Activated T-cell treated with anti-CD3 and anti-CD28 coated beads, Interleukin-2, amount 50 U/mL, for 24 hours (primary cell): ENCODE measurements at regions not wholly inside any gene's neighbourhood (a gene's known extent, or its start where the extent isn't known, plus 50 kb on each side); places are given as distances from the start of the nearest gene placed in this dataset.
"Not testable (repeated sequence)": the region's sequence is repeated elsewhere in the genome, so short reads cannot be mapped to it uniquely, and the experiment has no call there.

Source experiments
- DNase-seq: peaks from one replicate; pipeline ENCODE4 v3.0.0-alpha.2; 2020
- H3K27ac Mint-ChIP-seq: 2 replicates; pipeline ENCODE4 v1.8.0; 2020; ENCODE audit warnings: mild to moderate bottlenecking, mixed read lengths
- H3K27me3 Mint-ChIP-seq: 2 replicates; pipeline ENCODE4 v1.8.0; 2020; ENCODE audit warnings: mixed read lengths
- H3K36me3 Mint-ChIP-seq: 2 replicates; pipeline ENCODE4 v1.8.0; 2020; ENCODE audit warnings: low read depth, mixed read lengths
- H3K4me1 Mint-ChIP-seq: 2 replicates; pipeline ENCODE4 v1.8.0; 2020; ENCODE audit warnings: low read depth, mixed read lengths
- H3K4me3 Mint-ChIP-seq: 2 replicates; pipeline ENCODE4 v1.8.0; 2020; ENCODE audit warnings: mild to moderate bottlenecking, moderate library complexity, mixed read lengths
- H3K9me3 Mint-ChIP-seq: 2 replicates; pipeline ENCODE4 v1.8.0; 2020; ENCODE audit warnings: mixed read lengths

- DNase-seq: no peak
- no peak overlapping the region for H3K4me3 Mint-ChIP-seq
- H3K27me3 Mint-ChIP-seq: peaks cover 5% of the 10 kb centered on the region
- H3K36me3 Mint-ChIP-seq: no peaks in the 10 kb centered on the region
- H3K4me1 Mint-ChIP-seq: no peaks in the 10 kb centered on the region
- H3K9me3 Mint-ChIP-seq: no peaks in the 10 kb centered on the region
- no peak overlapping the region for H3K27ac Mint-ChIP-seq
These were observed 196.3 kb downstream of the DCDC2C start for GRCh38 chr2:3899536-3900155.

GRCh38 chr2:3902131-3902530, 198.8 kb downstream of the DCDC2C start:
- Mint-ChIP-seq H3K4me3 (no peak overlapping the region), H3K9me3 (no peaks in the 10 kb centered on the region)
- DNase-seq: no peak

GRCh38 chr2:3904061-3904460, 200.7 kb downstream of the DCDC2C start:
- Mint-ChIP-seq H3K36me3 (no peaks in the 10 kb centered on the region), H3K27me3 (peaks cover 5% of the 10 kb centered on the region), H3K27ac (no peak overlapping the region), H3K4me3 (no peak overlapping the region), H3K4me1 (no peaks in the 10 kb centered on the region), H3K9me3 (peaks cover 4% of the 10 kb centered on the region)
- DNase-seq: no peak

More at GRCh38 chr2:3902131-3902530, 198.8 kb downstream of the DCDC2C start:
- Mint-ChIP-seq H3K27ac (no peak overlapping the region), H3K4me1 (no peaks in the 10 kb centered on the region), H3K27me3 (peaks cover 5% of the 10 kb centered on the region), H3K36me3 (no peaks in the 10 kb centered on the region)

- not testable (repeated sequence) for H3K36me3 Mint-ChIP-seq, H3K4me3 Mint-ChIP-seq, DNase-seq, H3K4me1 Mint-ChIP-seq, H3K27me3 Mint-ChIP-seq, H3K9me3 Mint-ChIP-seq, H3K27ac Mint-ChIP-seq
These were observed 205.1 kb downstream of the DCDC2C start for GRCh38 chr2:3908498-3908897.

GRCh38 chr2:3911882-3912455, 208.6 kb downstream of the DCDC2C start:
- H3K4me3 Mint-ChIP-seq: no peak overlapping the region
- no peaks in the 10 kb centered on the region for H3K27me3 Mint-ChIP-seq
- peaks cover 8% of the 10 kb centered on the region for H3K9me3 Mint-ChIP-seq
- H3K4me1 Mint-ChIP-seq: no peaks in the 10 kb centered on the region
- H3K27ac Mint-ChIP-seq: no peak overlapping the region
- no peaks in the 10 kb centered on the region for H3K36me3 Mint-ChIP-seq
- DNase-seq: no peak

- Mint-ChIP-seq H3K36me3 (no peaks in the 10 kb centered on the region), H3K9me3 (peaks cover 8% of the 10 kb centered on the region), H3K27ac (no peak overlapping the region), H3K4me3 (no peak overlapping the region), H3K27me3 (no peaks in the 10 kb centered on the region), H3K4me1 (no peaks in the 10 kb centered on the region)
- no peak for DNase-seq
These were observed 209.8 kb downstream of the DCDC2C start for GRCh38 chr2:3913166-3913565.

- Mint-ChIP-seq H3K36me3 (no peaks in the 10 kb centered on the region), H3K4me3 (no peak overlapping the region), H3K4me1 (no peaks in the 10 kb centered on the region), H3K27ac (no peak overlapping the region), H3K27me3 (no peaks in the 10 kb centered on the region), H3K9me3 (peaks cover 3% of the 10 kb centered on the region)
- DNase-seq: no peak
These were observed 210.9 kb downstream of the DCDC2C start for GRCh38 chr2:3914241-3914640.

- no peaks in the 10 kb centered on the region for H3K27me3 Mint-ChIP-seq
- no peak for DNase-seq
- no peak overlapping the region for H3K4me3 Mint-ChIP-seq
- H3K27ac Mint-ChIP-seq: no peak overlapping the region
- H3K4me1 Mint-ChIP-seq: no peaks in the 10 kb centered on the region
- H3K9me3 Mint-ChIP-seq: no peaks in the 10 kb centered on the region
- no peaks in the 10 kb centered on the region for H3K36me3 Mint-ChIP-seq
These were observed 223.7 kb downstream of the DCDC2C start for GRCh38 chr2:3927031-3927430.

- Mint-ChIP-seq H3K9me3 (peaks cover 9% of the 10 kb centered on the region), H3K4me1 (no peaks in the 10 kb centered on the region), H3K4me3 (no peak overlapping the region), H3K36me3 (no peaks in the 10 kb centered on the region), H3K27ac (no peak overlapping the region), H3K27me3 (no peaks in the 10 kb centered on the region)
- no peak for DNase-seq
These were observed 226.0 kb downstream of the DCDC2C start for GRCh38 chr2:3929374-3929773.

GRCh38 chr2:3930246-3930645, 226.9 kb downstream of the DCDC2C start:
- H3K27me3 Mint-ChIP-seq: no peaks in the 10 kb centered on the region
- H3K4me1 Mint-ChIP-seq: no peaks in the 10 kb centered on the region
- H3K4me3 Mint-ChIP-seq: no peak overlapping the region
- no peak overlapping the region for H3K27ac Mint-ChIP-seq
- H3K36me3 Mint-ChIP-seq: no peaks in the 10 kb centered on the region
- H3K9me3 Mint-ChIP-seq: peaks cover 9% of the 10 kb centered on the region
- DNase-seq: no peak

- no peaks in the 10 kb centered on the region for H3K36me3 Mint-ChIP-seq
- DNase-seq: no peak
- no peak overlapping the region for H3K4me3 Mint-ChIP-seq
- no peaks in the 10 kb centered on the region for H3K4me1 Mint-ChIP-seq
- peaks cover 2% of the 10 kb centered on the region for H3K27me3 Mint-ChIP-seq
- H3K27ac Mint-ChIP-seq: no peak overlapping the region
- peaks cover 4% of the 10 kb centered on the region for H3K9me3 Mint-ChIP-seq
These were observed 237.3 kb downstream of the DCDC2C start for GRCh38 chr2:3940661-3941060.

- Mint-ChIP-seq H3K36me3 (no peaks in the 10 kb centered on the region), H3K27ac (no peak overlapping the region), H3K9me3 (no peaks in the 10 kb centered on the region), H3K4me1 (no peaks in the 10 kb centered on the region), H3K27me3 (peaks cover 2% of the 10 kb centered on the region), H3K4me3 (no peak overlapping the region)
- DNase-seq: no peak
These were observed 239.5 kb downstream of the DCDC2C start for GRCh38 chr2:3942841-3943240.

- Mint-ChIP-seq H3K4me3 (no peak overlapping the region), H3K27ac (no peak overlapping the region), H3K4me1 (no peaks in the 10 kb centered on the region), H3K9me3 (no peaks in the 10 kb centered on the region), H3K36me3 (no peaks in the 10 kb centered on the region), H3K27me3 (peaks cover 2% of the 10 kb centered on the region)
- DNase-seq: no peak
These were observed 240.7 kb downstream of the DCDC2C start for GRCh38 chr2:3944071-3944470.

- H3K27ac Mint-ChIP-seq: no peak overlapping the region
- H3K36me3 Mint-ChIP-seq: no peaks in the 10 kb centered on the region
- no peaks in the 10 kb centered on the region for H3K9me3 Mint-ChIP-seq
- no peak overlapping the region for H3K4me3 Mint-ChIP-seq
- no peak for DNase-seq
- H3K4me1 Mint-ChIP-seq: no peaks in the 10 kb centered on the region
- peaks cover 2% of the 10 kb centered on the region for H3K27me3 Mint-ChIP-seq
These were observed 241.5 kb downstream of the DCDC2C start for GRCh38 chr2:3944841-3945240.

- peaks cover 2% of the 10 kb centered on the region for H3K27me3 Mint-ChIP-seq
- H3K4me1 Mint-ChIP-seq: no peaks in the 10 kb centered on the region
- DNase-seq: no peak
- no peak overlapping the region for H3K27ac Mint-ChIP-seq
- H3K36me3 Mint-ChIP-seq: no peaks in the 10 kb centered on the region
- no peaks in the 10 kb centered on the region for H3K9me3 Mint-ChIP-seq
- no peak overlapping the region for H3K4me3 Mint-ChIP-seq
These were observed 244.8 kb downstream of the DCDC2C start for GRCh38 chr2:3948191-3948590.
